GDM1 (cell line): ENCODE measurements at regions not wholly inside any gene's neighbourhood (a gene's known extent, or its start where the extent isn't known, plus 50 kb on each side); places are given as distances from the start of the nearest gene placed in this dataset.

ENCODE experiments used
- DNase-seq: peaks from one replicate; lab custom pipeline; 2025; lab: John Stamatoyannopoulos, UW

GRCh38 chr16:25311039-25311438 is 53.4 kb upstream of the ZKSCAN2 start:
- DNase-seq: no peak
